ENCODE measurements at regions not wholly inside any gene's neighbourhood (a gene's known extent, or its start where the extent isn't known, plus 50 kb on each side); places are given as distances from the start of the nearest gene placed in this dataset.

DNA sequence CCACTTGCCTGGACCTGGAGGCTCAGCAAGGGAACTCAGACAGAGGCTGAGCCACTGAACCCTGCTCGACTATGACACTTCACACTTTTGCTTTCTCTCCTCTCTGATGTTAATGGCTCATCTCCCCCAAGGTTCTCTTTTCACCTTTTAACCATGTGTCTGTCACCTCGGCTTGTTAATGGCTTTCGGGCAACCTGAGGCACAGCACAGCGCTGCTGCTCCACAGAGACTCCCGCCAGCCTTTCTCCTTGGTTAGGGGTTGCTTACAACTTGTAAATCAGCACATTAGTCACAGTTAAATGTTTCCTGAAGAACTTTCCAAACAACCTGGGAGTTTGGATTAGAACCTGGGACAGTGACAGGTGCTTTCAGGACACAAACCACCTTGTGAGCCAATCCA lies 136.2 kb upstream of the TBX20 start:
- H3K27ac ChIP-seq (ENCODE audit: low read length) = no peak overlapping the region
- H3K4me1 ChIP-seq (ENCODE audit: control insufficient read depth, insufficient read depth, low read length) = no peaks in the 10 kb centered on the region
- no CpG with 5 or more reads among the region's 5 CpGs for WGBS (ENCODE audit: insufficient coverage, insufficient read length)
- DNase-seq (ENCODE audit: low read depth, low spot score) = no peak
- H3K27me3 ChIP-seq (ENCODE audit: control insufficient read depth, insufficient read depth, low read length) = no peaks in the 10 kb centered on the region
- H3K36me3 ChIP-seq (ENCODE audit: control insufficient read depth, insufficient read depth, low read length) = no peaks in the 10 kb centered on the region
- no peak overlapping the region for H3K4me3 ChIP-seq (ENCODE audit: low read length)
- no peaks in the 10 kb centered on the region for H3K9me3 ChIP-seq (ENCODE audit: control insufficient read depth, insufficient read depth, low read length)

DNA sequence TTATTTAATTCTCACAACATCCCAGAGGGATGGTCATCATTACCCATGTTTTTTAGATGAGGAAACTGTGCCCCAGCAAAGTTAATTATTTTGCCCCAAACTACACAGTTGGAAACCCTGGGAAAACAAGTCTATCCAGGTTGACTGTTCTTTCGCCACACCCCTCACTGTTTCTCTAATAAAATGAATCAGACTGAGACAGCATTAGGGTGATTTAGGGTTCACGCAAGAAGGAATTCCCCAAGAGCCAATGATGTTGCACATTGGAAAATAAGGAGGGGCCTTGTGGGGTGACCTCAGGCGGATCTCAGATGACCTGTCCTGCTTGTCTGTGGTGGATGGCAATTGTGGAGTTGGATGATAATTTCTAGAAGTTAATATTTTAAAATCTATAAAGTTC lies 135.7 kb upstream of the TBX20 start:
- Histone ChIP-seq H3K36me3 (ENCODE audit: control insufficient read depth, insufficient read depth, low read length) (no peaks in the 10 kb centered on the region), H3K27ac (ENCODE audit: low read length) (no peak overlapping the region), H3K4me3 (ENCODE audit: low read length) (no peak overlapping the region), H3K4me1 (ENCODE audit: control insufficient read depth, insufficient read depth, low read length) (no peaks in the 10 kb centered on the region), H3K27me3 (ENCODE audit: control insufficient read depth, insufficient read depth, low read length) (no peaks in the 10 kb centered on the region), H3K9me3 (ENCODE audit: control insufficient read depth, insufficient read depth, low read length) (no peaks in the 10 kb centered on the region)
- DNase-seq (ENCODE audit: low read depth, low spot score) = no peak
- no CpG with 5 or more reads among the region's 3 CpGs for WGBS (ENCODE audit: insufficient coverage, insufficient read length)

DNA sequence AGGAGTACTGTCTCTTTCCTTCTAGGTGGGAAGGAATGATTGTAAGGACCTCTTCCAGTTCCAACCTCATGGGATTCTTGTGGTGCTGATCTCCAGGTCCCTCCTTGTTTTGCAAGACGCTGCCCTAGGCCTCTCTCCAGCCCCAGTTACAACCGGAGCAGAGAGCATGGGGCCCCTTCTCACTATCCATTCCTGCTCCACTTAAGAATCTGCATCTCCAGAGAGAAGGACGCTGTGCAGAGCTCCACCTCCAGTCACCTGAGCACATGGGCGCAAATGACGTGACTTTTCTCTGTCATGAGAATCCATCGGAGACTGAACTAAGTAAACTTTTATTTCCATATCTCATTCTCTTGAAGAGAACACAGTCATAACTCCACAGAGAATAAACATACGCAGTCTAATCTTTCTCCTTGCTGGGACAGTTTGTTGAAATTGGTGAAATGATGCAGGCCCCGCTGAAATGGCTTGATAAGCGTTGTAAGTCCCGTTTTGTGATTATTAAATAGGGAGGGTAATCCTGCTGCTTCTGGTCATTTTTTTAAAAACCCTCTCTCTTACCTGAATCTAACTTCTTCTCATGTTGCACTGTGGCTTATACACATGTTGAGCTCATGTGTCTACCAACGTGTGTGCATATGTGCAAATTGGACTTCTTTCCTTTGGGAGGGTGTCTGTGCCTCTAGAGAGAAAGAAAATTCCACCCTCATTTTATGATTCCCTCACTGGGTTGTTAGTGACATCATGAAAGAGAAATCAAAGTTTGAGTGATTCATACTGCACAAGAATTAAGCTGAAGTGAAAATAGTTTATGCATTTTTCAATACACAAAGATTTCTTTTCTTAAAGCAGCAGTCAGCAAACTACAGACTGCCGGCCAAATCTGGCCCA lies 133.2 kb upstream of the TBX20 start:
- no peaks in the 10 kb centered on the region for H3K36me3 ChIP-seq (ENCODE audit: control insufficient read depth, insufficient read depth, low read length)
- no peaks in the 10 kb centered on the region for H3K9me3 ChIP-seq (ENCODE audit: control insufficient read depth, insufficient read depth, low read length)
- DNase-seq (ENCODE audit: low read depth, low spot score) = no peak
- no peak overlapping the region for H3K4me3 ChIP-seq (ENCODE audit: low read length)
- H3K4me1 ChIP-seq (ENCODE audit: control insufficient read depth, insufficient read depth, low read length) = no peaks in the 10 kb centered on the region
- WGBS (ENCODE audit: insufficient coverage, insufficient read length) = no CpG with 5 or more reads among the region's 12 CpGs
- H3K27ac ChIP-seq (ENCODE audit: low read length) = no peak overlapping the region
- H3K27me3 ChIP-seq (ENCODE audit: control insufficient read depth, insufficient read depth, low read length) = no peaks in the 10 kb centered on the region

DNA sequence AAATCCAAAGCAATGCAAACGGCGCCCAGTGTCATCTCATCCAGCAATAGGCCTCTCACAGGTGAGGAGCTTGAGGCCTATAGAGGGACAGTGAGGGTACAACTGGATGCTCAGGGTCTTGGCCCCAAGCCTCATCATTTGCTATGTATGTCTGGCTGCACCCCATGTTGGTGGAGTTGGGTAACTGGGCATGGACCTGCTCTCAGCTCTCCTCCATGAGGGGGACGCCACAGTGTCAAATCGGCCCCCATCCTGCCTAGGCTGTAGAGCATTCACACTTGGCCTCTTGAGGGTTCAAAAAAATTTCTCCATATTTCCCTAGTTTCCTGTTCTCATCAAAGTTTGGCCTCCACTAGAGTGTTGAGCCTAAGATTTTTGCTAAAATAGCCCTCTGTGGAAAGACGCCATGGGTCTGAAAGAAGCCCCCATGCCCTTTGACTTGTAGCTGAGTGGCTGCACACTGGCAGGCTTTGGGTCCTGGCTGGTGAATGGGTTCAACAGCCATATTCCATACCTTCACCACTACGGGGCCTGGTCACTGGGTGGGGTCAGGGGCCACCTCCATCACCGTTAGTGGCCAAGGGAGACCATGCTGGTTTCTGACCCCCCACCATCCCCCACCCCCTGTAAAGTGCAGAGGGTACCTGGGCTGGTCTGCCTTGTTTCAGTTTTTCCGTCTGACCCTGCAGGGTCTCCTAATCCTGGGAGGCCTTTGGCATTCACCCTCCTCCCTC lies 132.3 kb upstream of the TBX20 start:
- no peak for DNase-seq (ENCODE audit: low read depth, low spot score)
- Histone ChIP-seq H3K36me3 (ENCODE audit: control insufficient read depth, insufficient read depth, low read length) (no peaks in the 10 kb centered on the region), H3K9me3 (ENCODE audit: control insufficient read depth, insufficient read depth, low read length) (no peaks in the 10 kb centered on the region), H3K4me3 (ENCODE audit: low read length) (no peak overlapping the region), H3K27me3 (ENCODE audit: control insufficient read depth, insufficient read depth, low read length) (no peaks in the 10 kb centered on the region), H3K4me1 (ENCODE audit: control insufficient read depth, insufficient read depth, low read length) (no peaks in the 10 kb centered on the region), H3K27ac (ENCODE audit: low read length) (no peak overlapping the region)
- no CpG with 5 or more reads among the region's 8 CpGs for WGBS (ENCODE audit: insufficient coverage, insufficient read length)

DNA sequence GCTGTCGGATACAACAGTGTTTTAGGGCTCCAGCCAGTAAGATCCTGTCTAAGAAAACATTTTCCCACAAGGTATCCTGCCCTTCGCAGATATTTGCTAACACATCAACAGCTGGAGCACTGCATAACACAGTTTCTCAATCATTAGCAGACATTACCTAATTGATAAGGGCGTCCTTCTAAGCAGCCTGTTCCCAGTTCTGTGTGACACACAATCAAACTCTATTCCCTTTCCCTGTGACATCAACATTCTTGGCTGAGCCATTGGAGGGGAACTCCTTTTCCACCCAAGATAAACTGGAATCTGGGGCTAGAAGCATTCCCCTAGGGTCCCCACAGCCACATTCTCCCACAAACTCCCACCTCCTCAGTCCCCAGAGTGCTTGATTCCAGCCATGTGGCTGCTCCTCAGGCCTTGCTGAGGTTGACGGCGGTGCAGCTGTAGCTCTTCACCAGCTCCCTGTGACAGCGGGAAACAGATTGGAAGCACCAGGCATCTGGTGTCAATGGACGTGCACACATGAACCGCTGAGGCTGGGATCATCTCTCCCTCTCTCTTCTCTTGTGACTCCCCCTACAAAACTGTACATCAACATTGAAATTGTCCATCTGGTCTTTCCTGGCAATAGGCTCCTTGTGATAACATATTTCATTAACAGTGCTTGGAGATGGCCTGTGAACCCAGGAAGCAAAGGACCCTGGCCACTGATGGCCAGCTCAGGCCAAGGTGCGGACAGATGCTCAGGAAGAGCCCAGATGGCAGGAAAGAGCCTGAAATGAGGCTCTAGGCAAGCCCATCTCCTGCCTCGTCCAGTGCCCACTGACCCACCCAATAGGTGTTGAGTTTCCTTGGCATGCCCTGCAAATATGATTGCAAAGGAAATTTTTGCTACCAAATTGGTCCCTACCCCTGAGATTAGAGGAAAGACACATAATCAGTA lies 131.1 kb upstream of the TBX20 start:
- Histone ChIP-seq H3K4me1 (ENCODE audit: control insufficient read depth, insufficient read depth, low read length) (no peaks in the 10 kb centered on the region), H3K27me3 (ENCODE audit: control insufficient read depth, insufficient read depth, low read length) (no peaks in the 10 kb centered on the region), H3K36me3 (ENCODE audit: control insufficient read depth, insufficient read depth, low read length) (no peaks in the 10 kb centered on the region), H3K4me3 (ENCODE audit: low read length) (no peak overlapping the region), H3K27ac (ENCODE audit: low read length) (no peak overlapping the region), H3K9me3 (ENCODE audit: control insufficient read depth, insufficient read depth, low read length) (no peaks in the 10 kb centered on the region)
- no peak for DNase-seq (ENCODE audit: low read depth, low spot score)
- no CpG with 5 or more reads among the region's 10 CpGs for WGBS (ENCODE audit: insufficient coverage, insufficient read length)

DNA sequence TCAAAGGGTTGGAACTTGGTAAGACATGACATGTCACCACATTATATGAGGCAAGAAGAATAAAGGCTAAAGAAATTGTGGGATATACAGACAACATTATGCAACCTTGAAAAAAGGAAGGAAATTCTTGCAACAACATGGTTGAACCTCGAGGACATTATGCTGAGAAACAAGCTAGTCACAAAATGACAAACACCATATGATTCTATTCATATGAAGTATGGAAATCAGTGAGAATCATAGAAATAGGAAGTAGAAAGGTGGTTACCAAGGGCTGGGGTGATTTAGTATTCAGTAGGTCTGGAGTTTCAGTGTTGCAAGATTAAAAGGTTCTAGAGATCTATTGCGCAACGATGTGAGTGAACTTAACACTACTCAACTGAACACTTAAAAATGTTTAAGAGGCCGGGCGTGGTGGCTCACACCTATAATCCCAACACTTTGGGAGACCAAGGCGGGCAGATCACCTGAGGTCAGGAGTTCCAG lies 126.9 kb upstream of the TBX20 start:
- DNase-seq (ENCODE audit: low read depth, low spot score) = no peak
- H3K27ac ChIP-seq (ENCODE audit: low read length) = no peak overlapping the region

DNA sequence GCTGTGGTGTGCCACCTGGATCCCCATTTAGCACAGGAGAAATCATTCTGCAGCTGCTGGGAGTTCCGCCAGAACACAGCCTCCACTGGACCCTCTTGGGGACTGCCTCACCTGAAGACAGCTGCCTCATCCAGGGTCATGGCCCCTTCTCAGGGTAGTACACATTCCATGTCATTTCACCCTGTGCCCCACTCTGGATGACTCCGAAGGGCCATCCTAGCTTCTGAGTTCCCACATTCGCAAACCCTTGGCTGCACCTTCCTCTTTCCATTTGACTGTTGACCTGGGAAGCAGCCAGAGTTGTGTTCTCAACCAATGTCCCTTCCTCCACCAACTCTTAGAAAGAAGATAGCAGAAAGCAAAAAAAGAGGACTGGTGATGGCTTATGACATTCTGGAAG lies 125.6 kb upstream of the TBX20 start:
- no peaks in the 10 kb centered on the region for H3K27me3 ChIP-seq (ENCODE audit: control insufficient read depth, insufficient read depth, low read length)
- H3K9me3 ChIP-seq (ENCODE audit: control insufficient read depth, insufficient read depth, low read length) = no peaks in the 10 kb centered on the region
- WGBS (ENCODE audit: insufficient coverage, insufficient read length) = no CpG with 5 or more reads among the region's 3 CpGs
- no peak for DNase-seq (ENCODE audit: low read depth, low spot score)
- H3K4me3 ChIP-seq (ENCODE audit: low read length) = no peak overlapping the region
- H3K4me1 ChIP-seq (ENCODE audit: control insufficient read depth, insufficient read depth, low read length) = no peaks in the 10 kb centered on the region
- no peaks in the 10 kb centered on the region for H3K36me3 ChIP-seq (ENCODE audit: control insufficient read depth, insufficient read depth, low read length)
- H3K27ac ChIP-seq (ENCODE audit: low read length) = no peak overlapping the region

More for the DNA sequence above, 126.9 kb upstream of the TBX20 start:
- no peaks in the 10 kb centered on the region for H3K36me3 ChIP-seq (ENCODE audit: control insufficient read depth, insufficient read depth, low read length)
- no peaks in the 10 kb centered on the region for H3K27me3 ChIP-seq (ENCODE audit: control insufficient read depth, insufficient read depth, low read length)
- H3K9me3 ChIP-seq (ENCODE audit: control insufficient read depth, insufficient read depth, low read length) = no peaks in the 10 kb centered on the region
- no CpG with 5 or more reads among the region's 6 CpGs for WGBS (ENCODE audit: insufficient coverage, insufficient read length)
- no peak overlapping the region for H3K4me3 ChIP-seq (ENCODE audit: low read length)
- H3K4me1 ChIP-seq (ENCODE audit: control insufficient read depth, insufficient read depth, low read length) = no peaks in the 10 kb centered on the region

DNA sequence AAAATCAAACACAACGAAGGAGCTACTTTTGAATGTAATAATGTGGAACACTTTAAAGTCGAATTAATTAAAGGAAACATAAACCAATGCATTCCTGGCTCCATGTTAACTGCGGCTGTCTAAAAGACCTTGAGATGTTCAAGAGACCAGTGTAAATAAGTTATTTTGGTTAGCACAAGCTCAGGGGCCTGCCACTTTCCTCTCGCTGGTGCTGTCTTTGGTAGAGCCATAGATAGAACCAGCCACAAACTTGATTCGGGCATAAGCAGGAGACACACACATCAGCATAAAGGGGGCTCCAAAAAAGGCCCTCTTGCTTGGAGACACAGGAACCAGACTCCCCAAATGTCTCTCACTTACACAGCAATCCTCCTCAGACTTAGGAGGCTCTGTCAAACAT lies 121.6 kb upstream of the TBX20 start:
- no peaks in the 10 kb centered on the region for H3K36me3 ChIP-seq (ENCODE audit: control insufficient read depth, insufficient read depth, low read length)
- H3K9me3 ChIP-seq (ENCODE audit: control insufficient read depth, insufficient read depth, low read length) = no peaks in the 10 kb centered on the region
- H3K4me3 ChIP-seq (ENCODE audit: low read length) = no peak overlapping the region
- DNase-seq (ENCODE audit: low read depth, low spot score) = no peak
- no CpG with 5 or more reads among the region's 5 CpGs for WGBS (ENCODE audit: insufficient coverage, insufficient read length)
- no peaks in the 10 kb centered on the region for H3K4me1 ChIP-seq (ENCODE audit: control insufficient read depth, insufficient read depth, low read length)
- H3K27ac ChIP-seq (ENCODE audit: low read length) = no peak overlapping the region
- H3K27me3 ChIP-seq (ENCODE audit: control insufficient read depth, insufficient read depth, low read length) = no peaks in the 10 kb centered on the region

DNA sequence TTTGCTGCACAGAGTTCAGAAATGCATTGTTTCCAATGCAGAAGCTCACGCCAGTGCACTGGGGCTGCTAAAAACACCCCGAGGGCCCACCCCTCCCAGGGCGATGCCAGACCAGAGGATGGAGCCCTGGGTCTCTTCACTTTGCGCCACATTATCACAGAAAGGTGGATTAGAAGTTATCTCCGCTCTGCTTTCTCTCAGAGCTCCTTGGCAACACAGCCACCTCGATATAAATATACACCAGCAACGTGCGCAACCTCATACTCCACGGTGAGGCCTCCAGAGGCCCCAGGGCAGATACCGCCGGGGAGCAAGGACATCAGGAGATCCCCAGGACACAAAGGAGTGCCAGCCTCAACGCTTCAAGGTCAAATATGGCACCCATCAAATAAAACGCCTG lies 121.0 kb upstream of the TBX20 start:
- H3K4me3 ChIP-seq (ENCODE audit: low read length) = no peak overlapping the region
- H3K36me3 ChIP-seq (ENCODE audit: control insufficient read depth, insufficient read depth, low read length) = no peaks in the 10 kb centered on the region
- DNase-seq (ENCODE audit: low read depth, low spot score) = no peak
- H3K27me3 ChIP-seq (ENCODE audit: control insufficient read depth, insufficient read depth, low read length) = no peaks in the 10 kb centered on the region
- H3K9me3 ChIP-seq (ENCODE audit: control insufficient read depth, insufficient read depth, low read length) = no peaks in the 10 kb centered on the region
- no CpG with 5 or more reads among the region's 13 CpGs for WGBS (ENCODE audit: insufficient coverage, insufficient read length)
- no peak overlapping the region for H3K27ac ChIP-seq (ENCODE audit: low read length)
- H3K4me1 ChIP-seq (ENCODE audit: control insufficient read depth, insufficient read depth, low read length) = no peaks in the 10 kb centered on the region

DNA sequence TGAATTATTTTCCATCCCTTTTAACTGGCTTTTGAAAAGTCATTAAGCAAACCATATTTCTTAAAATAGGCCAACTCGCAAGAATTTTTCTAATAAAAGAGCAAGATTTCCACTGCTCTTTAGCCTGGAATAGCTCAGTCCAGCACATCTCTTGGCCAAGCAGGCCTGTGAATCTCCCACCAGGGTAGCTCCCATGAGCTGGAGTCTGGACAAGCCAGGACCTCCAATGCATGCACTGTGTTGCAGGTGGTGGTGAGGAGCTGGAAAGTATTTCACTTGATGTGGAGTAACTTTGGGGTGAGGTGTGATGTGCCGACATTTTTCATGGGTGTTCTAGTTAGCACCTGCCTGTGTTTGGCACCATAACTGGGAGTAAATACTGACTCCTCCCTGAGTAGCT lies 117.3 kb upstream of the TBX20 start:
- no peak for DNase-seq (ENCODE audit: low read depth, low spot score)
- Histone ChIP-seq H3K4me1 (ENCODE audit: control insufficient read depth, insufficient read depth, low read length) (peaks cover under 1% of the 10 kb centered on the region; the same call in 1 of the 2 replicates), H3K36me3 (ENCODE audit: control insufficient read depth, insufficient read depth, low read length) (no peaks in the 10 kb centered on the region), H3K9me3 (ENCODE audit: control insufficient read depth, insufficient read depth, low read length) (no peaks in the 10 kb centered on the region), H3K27me3 (ENCODE audit: control insufficient read depth, insufficient read depth, low read length) (no peaks in the 10 kb centered on the region), H3K4me3 (ENCODE audit: low read length) (no peak overlapping the region), H3K27ac (ENCODE audit: low read length) (no peak overlapping the region)
- WGBS (ENCODE audit: insufficient coverage, insufficient read length) = no CpG with 5 or more reads among the region's 2 CpGs

Measured in iPS DF 6.9 (cell line).